ENCODE measurements at regions not wholly inside any gene's neighbourhood (a gene's known extent, or its start where the extent isn't known, plus 50 kb on each side); places are given as distances from the start of the nearest gene placed in this dataset.
"Not testable (repeated sequence)": the region's sequence is repeated elsewhere in the genome, so short reads cannot be mapped to it uniquely, and the experiment has no call there.

DNA sequence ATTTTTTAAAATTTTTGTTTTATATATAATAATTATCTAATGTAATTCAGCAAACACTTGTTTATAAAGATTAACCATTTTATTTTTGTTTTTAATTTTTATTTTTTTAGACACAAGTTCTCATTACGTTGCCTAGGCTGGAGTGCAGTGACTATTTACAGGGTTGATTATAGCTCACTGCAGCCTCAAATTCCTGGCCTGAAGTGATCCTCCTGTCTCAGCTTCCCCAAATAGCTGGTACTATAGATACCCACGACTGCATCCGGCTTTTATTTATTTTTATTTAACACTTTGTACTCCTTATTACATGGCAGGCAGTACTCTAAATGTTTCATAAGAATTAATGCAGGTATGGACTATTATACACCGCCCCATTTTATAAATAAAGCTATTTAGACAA, 288.7 kb downstream of the MDFIC start:
- no peaks in the 10 kb centered on the region for H3K4me1 ChIP-seq (ENCODE audit: control insufficient read depth in 1 of 2, insufficient read depth in 2 of 2, low read length in 2 of 2)
- no peaks in the 10 kb centered on the region for H3K36me3 ChIP-seq (ENCODE audit: control insufficient read depth in 1 of 2, insufficient read depth in 2 of 2, low read length in 2 of 2)
- H3K27me3 ChIP-seq (ENCODE audit: low read depth, low read length) = no peaks in the 10 kb centered on the region
- H3K9me3 ChIP-seq (ENCODE audit: control insufficient read depth in 1 of 2, low read length in 2 of 2) = peaks cover 0 to 10% of the 10 kb centered on the region in 2 donors
- no peak overlapping the region for H3K27ac ChIP-seq (ENCODE audit: low read length)
- no peak overlapping the region for H3K4me3 ChIP-seq (ENCODE audit: low read depth in 1 of 2, low read length in 2 of 2)

DNA sequence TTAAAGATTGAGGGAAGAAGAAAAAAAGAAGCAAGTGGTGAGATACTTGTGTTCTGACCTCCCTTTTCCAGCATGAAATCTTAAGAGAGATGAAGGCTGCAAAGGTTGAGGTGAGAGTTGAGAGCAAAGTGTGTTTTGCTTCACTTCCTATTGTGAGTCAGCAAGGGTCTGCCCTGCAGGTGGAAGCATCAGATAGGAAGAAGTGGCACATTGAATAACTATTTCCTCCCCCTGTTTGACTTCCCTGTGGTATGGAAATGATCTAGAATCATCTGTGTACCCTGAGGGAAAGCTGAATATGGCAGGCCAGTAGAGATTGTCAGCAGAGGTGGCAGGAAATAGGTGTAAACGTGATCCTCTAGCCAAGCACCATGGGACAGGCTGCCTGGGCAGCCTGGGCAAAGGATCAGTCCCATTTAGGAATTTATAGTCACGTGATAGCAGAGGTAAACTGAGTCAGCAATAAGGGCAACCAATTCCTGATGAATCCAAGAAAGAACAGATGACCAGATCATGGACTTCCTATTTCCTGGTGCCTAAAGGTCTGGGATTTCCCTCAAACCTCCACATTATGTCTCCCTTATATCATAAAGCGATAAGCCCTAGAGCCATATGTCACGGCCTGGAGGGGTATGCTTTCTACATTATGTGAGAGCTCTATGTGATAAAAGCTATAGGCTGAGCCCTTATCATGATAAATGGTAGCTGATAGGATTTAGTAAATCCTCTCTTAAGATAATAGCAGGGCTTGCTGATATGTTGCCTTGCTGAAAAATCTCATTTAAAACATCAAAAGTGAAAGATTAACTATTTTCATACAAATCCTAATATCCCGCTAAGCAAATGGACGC, 287.0 kb downstream of the MDFIC start:
- Histone ChIP-seq H3K27ac (ENCODE audit: low read length) (no peak overlapping the region), H3K9me3 (ENCODE audit: control insufficient read depth in 1 of 2, low read length in 2 of 2) (peaks cover 0 to 10% of the 10 kb centered on the region in 2 donors), H3K36me3 (ENCODE audit: control insufficient read depth in 1 of 2, insufficient read depth in 2 of 2, low read length in 2 of 2) (no peaks in the 10 kb centered on the region), H3K4me1 (ENCODE audit: control insufficient read depth in 1 of 2, insufficient read depth in 2 of 2, low read length in 2 of 2) (no peaks in the 10 kb centered on the region), H3K4me3 (ENCODE audit: low read depth in 1 of 2, low read length in 2 of 2) (no peak overlapping the region), H3K27me3 (ENCODE audit: low read depth, low read length) (no peaks in the 10 kb centered on the region)

GRCh38 chr7:115206374-115206773, 284.5 kb downstream of the MDFIC start:
- peaks cover 0 to 10% of the 10 kb centered on the region in 2 donors for H3K9me3 ChIP-seq (ENCODE audit: control insufficient read depth in 1 of 2, low read length in 2 of 2)
- H3K4me3 ChIP-seq (ENCODE audit: low read depth in 1 of 2, low read length in 2 of 2); H3K27me3 ChIP-seq (ENCODE audit: low read depth, low read length); H3K4me1 ChIP-seq (ENCODE audit: control insufficient read depth in 1 of 2, insufficient read depth in 2 of 2, low read length in 2 of 2); H3K27ac ChIP-seq (ENCODE audit: low read length); H3K36me3 ChIP-seq (ENCODE audit: control insufficient read depth in 1 of 2, insufficient read depth in 2 of 2, low read length in 2 of 2): not testable (repeated sequence)

DNA sequence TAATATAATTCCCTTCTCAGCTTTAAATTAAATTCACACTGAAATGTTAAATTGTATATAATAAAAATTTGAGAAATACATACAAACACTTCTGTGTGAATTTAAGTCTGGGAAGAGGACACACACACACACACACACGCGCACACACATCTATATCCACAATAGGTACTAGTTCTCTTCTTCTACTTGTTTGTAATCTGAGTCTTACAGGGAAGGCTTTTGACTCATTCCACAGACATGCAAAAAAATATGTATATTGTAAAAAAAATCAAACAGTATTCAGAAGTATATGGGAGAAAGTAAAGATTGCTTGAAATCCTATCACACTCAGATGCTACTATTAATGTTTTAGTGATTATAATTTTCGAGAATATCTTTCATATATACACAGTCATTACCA, 276.2 kb downstream of the MDFIC start:
- Histone ChIP-seq H3K27ac (ENCODE audit: low read length) (no peak overlapping the region), H3K36me3 (ENCODE audit: control insufficient read depth in 1 of 2, insufficient read depth in 2 of 2, low read length in 2 of 2) (no peaks in the 10 kb centered on the region), H3K9me3 (ENCODE audit: control insufficient read depth in 1 of 2, low read length in 2 of 2) (no peaks in the 10 kb centered on the region), H3K27me3 (ENCODE audit: low read depth, low read length) (no peaks in the 10 kb centered on the region), H3K4me1 (ENCODE audit: control insufficient read depth in 1 of 2, insufficient read depth in 2 of 2, low read length in 2 of 2) (no peaks in the 10 kb centered on the region), H3K4me3 (ENCODE audit: low read depth in 1 of 2, low read length in 2 of 2) (no peak overlapping the region)

- Histone ChIP-seq H3K27ac (ENCODE audit: low read length) (no peak overlapping the region), H3K4me1 (ENCODE audit: control insufficient read depth in 1 of 2, insufficient read depth in 2 of 2, low read length in 2 of 2) (no peaks in the 10 kb centered on the region), H3K9me3 (ENCODE audit: control insufficient read depth in 1 of 2, low read length in 2 of 2) (no peaks in the 10 kb centered on the region), H3K36me3 (ENCODE audit: control insufficient read depth in 1 of 2, insufficient read depth in 2 of 2, low read length in 2 of 2) (no peaks in the 10 kb centered on the region), H3K4me3 (ENCODE audit: low read depth in 1 of 2, low read length in 2 of 2) (no peak overlapping the region), H3K27me3 (ENCODE audit: low read depth, low read length) (no peaks in the 10 kb centered on the region)
These were observed 273.3 kb downstream of the MDFIC start for GRCh38 chr7:115195208-115195607.

DNA sequence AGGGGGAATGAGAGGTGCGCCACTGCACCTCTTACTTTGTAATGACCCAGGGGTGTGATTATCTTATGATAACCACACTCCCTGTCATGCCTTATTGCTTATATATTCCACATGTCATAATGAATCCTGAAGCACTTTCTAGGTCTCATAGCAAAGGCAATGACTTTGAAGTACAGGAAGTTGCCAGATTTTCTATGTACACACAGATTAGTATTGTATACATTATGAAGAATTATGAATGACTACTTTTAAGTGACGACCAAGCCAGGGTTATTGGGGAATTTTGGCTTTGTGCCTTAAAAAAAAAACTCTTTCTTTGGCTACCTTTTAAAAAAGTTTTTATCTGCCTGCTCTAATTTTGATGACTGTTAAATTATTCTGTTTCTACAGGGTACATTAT, 269.6 kb downstream of the MDFIC start:
- Histone ChIP-seq H3K27ac (ENCODE audit: low read length) (no peak overlapping the region), H3K4me3 (ENCODE audit: low read depth in 1 of 2, low read length in 2 of 2) (no peak overlapping the region), H3K4me1 (ENCODE audit: control insufficient read depth in 1 of 2, insufficient read depth in 2 of 2, low read length in 2 of 2) (no peaks in the 10 kb centered on the region), H3K36me3 (ENCODE audit: control insufficient read depth in 1 of 2, insufficient read depth in 2 of 2, low read length in 2 of 2) (no peaks in the 10 kb centered on the region), H3K27me3 (ENCODE audit: low read depth, low read length) (no peaks in the 10 kb centered on the region), H3K9me3 (ENCODE audit: control insufficient read depth in 1 of 2, low read length in 2 of 2) (no peaks in the 10 kb centered on the region)

- Histone ChIP-seq H3K4me1 (ENCODE audit: control insufficient read depth in 1 of 2, insufficient read depth in 2 of 2, low read length in 2 of 2) (peaks cover 0 to 10% of the 10 kb centered on the region in 2 donors), H3K36me3 (ENCODE audit: control insufficient read depth in 1 of 2, insufficient read depth in 2 of 2, low read length in 2 of 2) (no peaks in the 10 kb centered on the region), H3K27ac (ENCODE audit: low read length) (no peak overlapping the region), H3K27me3 (ENCODE audit: low read depth, low read length) (no peaks in the 10 kb centered on the region), H3K4me3 (ENCODE audit: low read depth in 1 of 2, low read length in 2 of 2) (no peak overlapping the region), H3K9me3 (ENCODE audit: control insufficient read depth in 1 of 2, low read length in 2 of 2) (no peaks in the 10 kb centered on the region)
These were observed 261.6 kb downstream of the MDFIC start for GRCh38 chr7:115183431-115184057.

DNA sequence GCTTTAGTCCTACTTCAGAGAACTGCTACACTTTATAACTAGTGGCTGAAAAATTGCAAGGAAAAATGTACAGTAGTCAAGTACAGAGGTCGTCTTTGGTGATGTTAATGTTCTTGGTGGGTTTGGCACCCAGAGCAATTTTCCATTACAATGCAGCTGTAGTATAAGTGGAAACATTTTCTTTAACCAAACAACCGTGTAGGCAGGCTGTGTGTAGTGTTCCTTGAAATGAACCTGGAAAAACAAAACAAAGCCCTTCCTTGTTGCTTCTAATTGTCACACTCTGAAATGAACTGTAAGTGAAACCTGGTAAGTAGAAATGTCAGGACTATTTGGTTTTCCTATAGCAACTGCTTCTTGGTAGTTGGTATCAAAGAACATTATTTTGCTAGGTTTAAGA, 256.9 kb downstream of the MDFIC start:
- Histone ChIP-seq H3K27me3 (ENCODE audit: low read depth, low read length) (no peaks in the 10 kb centered on the region), H3K4me3 (ENCODE audit: low read depth in 1 of 2, low read length in 2 of 2) (no peak overlapping the region), H3K36me3 (ENCODE audit: control insufficient read depth in 1 of 2, insufficient read depth in 2 of 2, low read length in 2 of 2) (no peaks in the 10 kb centered on the region), H3K9me3 (ENCODE audit: control insufficient read depth in 1 of 2, low read length in 2 of 2) (no peaks in the 10 kb centered on the region), H3K4me1 (ENCODE audit: control insufficient read depth in 1 of 2, insufficient read depth in 2 of 2, low read length in 2 of 2) (peaks cover 0 to 11% of the 10 kb centered on the region in 2 donors), H3K27ac (ENCODE audit: low read length) (no peak overlapping the region)

- Histone ChIP-seq H3K36me3 (ENCODE audit: control insufficient read depth in 1 of 2, insufficient read depth in 2 of 2, low read length in 2 of 2) (no peaks in the 10 kb centered on the region), H3K9me3 (ENCODE audit: control insufficient read depth in 1 of 2, low read length in 2 of 2) (no peaks in the 10 kb centered on the region), H3K27me3 (ENCODE audit: low read depth, low read length) (no peaks in the 10 kb centered on the region), H3K4me1 (ENCODE audit: control insufficient read depth in 1 of 2, insufficient read depth in 2 of 2, low read length in 2 of 2) (peaks cover 0 to 11% of the 10 kb centered on the region in 2 donors), H3K27ac (ENCODE audit: low read length) (no peak overlapping the region), H3K4me3 (ENCODE audit: low read depth in 1 of 2, low read length in 2 of 2) (no peak overlapping the region)
These were observed 255.9 kb downstream of the MDFIC start for GRCh38 chr7:115177823-115178222.

GRCh38 chr7:115177103-115177502, 255.2 kb downstream of the MDFIC start:
- H3K9me3 ChIP-seq (ENCODE audit: control insufficient read depth in 1 of 2, low read length in 2 of 2) = no peaks in the 10 kb centered on the region
- H3K27ac ChIP-seq (ENCODE audit: low read length) = no peak overlapping the region
- H3K36me3 ChIP-seq (ENCODE audit: control insufficient read depth in 1 of 2, insufficient read depth in 2 of 2, low read length in 2 of 2) = no peaks in the 10 kb centered on the region
- H3K4me3 ChIP-seq (ENCODE audit: low read depth in 1 of 2, low read length in 2 of 2) = no peak overlapping the region
- H3K27me3 ChIP-seq (ENCODE audit: low read depth, low read length) = no peaks in the 10 kb centered on the region
- peaks cover 0 to 11% of the 10 kb centered on the region in 2 donors for H3K4me1 ChIP-seq (ENCODE audit: control insufficient read depth in 1 of 2, insufficient read depth in 2 of 2, low read length in 2 of 2)

DNA sequence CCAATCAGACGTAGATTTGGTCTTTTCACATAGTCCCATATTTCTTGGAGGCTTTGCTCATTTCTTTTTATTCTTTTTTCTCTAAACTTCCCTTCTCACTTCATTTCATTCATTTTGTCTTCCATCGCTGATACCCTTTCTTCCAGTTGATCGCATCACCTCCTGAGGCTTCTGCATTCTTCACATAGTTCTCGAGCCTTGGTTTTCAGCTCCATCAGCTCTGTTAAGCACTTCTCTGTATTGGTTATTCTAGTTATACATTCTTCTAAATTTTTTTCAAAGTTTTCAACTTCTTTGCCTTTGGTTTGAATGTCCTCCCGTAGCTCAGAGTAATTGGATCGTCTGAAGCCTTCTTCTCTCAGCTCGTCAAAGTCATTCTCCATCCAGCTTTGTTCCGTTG, 250.5 kb downstream of the MDFIC start:
- not testable (repeated sequence) for H3K27me3 ChIP-seq (ENCODE audit: low read depth, low read length); H3K4me1 ChIP-seq (ENCODE audit: control insufficient read depth in 1 of 2, insufficient read depth in 2 of 2, low read length in 2 of 2); H3K36me3 ChIP-seq (ENCODE audit: control insufficient read depth in 1 of 2, insufficient read depth in 2 of 2, low read length in 2 of 2); H3K9me3 ChIP-seq (ENCODE audit: control insufficient read depth in 1 of 2, low read length in 2 of 2); H3K4me3 ChIP-seq (ENCODE audit: low read depth in 1 of 2, low read length in 2 of 2); H3K27ac ChIP-seq (ENCODE audit: low read length)

Data from muscle layer of duodenum (tissue), 2 donors.